Smooth muscle cell (in vitro differentiated cells): ENCODE measurements at regions not wholly inside any gene's neighbourhood (a gene's known extent, or its start where the extent isn't known, plus 50 kb on each side); places are given as distances from the start of the nearest gene placed in this dataset.

Source experiments
- DNase-seq: peaks from one replicate; lab custom pipeline; 2025; ENCODE audit not compliant: unreplicated experiment; lab: John Stamatoyannopoulos, UW
- H2AFZ ChIP-seq: fragments of 200-600 bp; sonication (generic); 2 replicates; pipeline ENCODE4 v1.6.0; 2016; ENCODE audit warnings: antibody characterized with exemption, low read depth, mild to moderate bottlenecking
- H3F3A ChIP-seq: fragments of 200-600 bp; sonication (generic); 2 replicates; pipeline ENCODE4 v1.6.0; 2017; ENCODE audit warnings: antibody characterized with exemption, low read depth
- H3K27ac ChIP-seq: fragments of 200-600 bp; sonication (generic); 2 replicates; pipeline ENCODE4 v1.5.1; 2016; ENCODE audit warnings: low read depth, mild to moderate bottlenecking
- H3K27me3 ChIP-seq: fragments of 200-600 bp; sonication (generic); 2 replicates; pipeline ENCODE4 v1.6.1; 2016; ENCODE audit warnings: low read depth, mild to moderate bottlenecking
- H3K36me3 ChIP-seq: fragments of 200-600 bp; sonication (generic); 2 replicates; pipeline ENCODE4 v1.5.1; 2016; ENCODE audit warnings: low read depth
- H3K4me1 ChIP-seq: fragments of 200-600 bp; sonication (generic); 2 replicates; pipeline ENCODE4 v1.5.1; 2016; ENCODE audit warnings: low read depth
- H3K4me2 ChIP-seq: fragments of 200-600 bp; sonication (generic); 2 replicates; pipeline ENCODE4 v1.6.0; 2016; ENCODE audit warnings: mild to moderate bottlenecking
- H3K4me3 ChIP-seq: fragments of 200-600 bp; sonication (generic); 2 replicates; pipeline ENCODE4 v1.5.1; 2016; ENCODE audit warnings: mild to moderate bottlenecking
- H3K79me2 ChIP-seq: fragments of 200-600 bp; sonication (generic); 2 replicates; pipeline ENCODE4 v1.6.0; 2016; ENCODE audit warnings: low read depth, mild to moderate bottlenecking
- H3K9ac ChIP-seq: fragments of 200-600 bp; sonication (generic); 2 replicates; pipeline ENCODE4 v1.6.0; 2016; ENCODE audit warnings: low read depth
- H3K9me3 ChIP-seq: fragments of 200-600 bp; sonication (generic); replicated peaks from 2 replicates; pipeline ENCODE4 v1.5.1; 2016; ENCODE audit warnings: low read depth
- H4K20me1 ChIP-seq: fragments of 200-600 bp; sonication (generic); 2 replicates; pipeline ENCODE4 v1.6.0; 2016; ENCODE audit warnings: low read depth
- CTCF ChIP-seq: fragments of 200-600 bp; sonication (generic); IDR thresholded peaks from 2 replicates; pipeline ENCODE4 v1.5.1; 2017; ENCODE audit warnings: borderline replicate concordance, mild to moderate bottlenecking, antibody characterized with exemption; ENCODE audit not compliant: insufficient read depth, poor library complexity, severe bottlenecking
- WGBS: methylation state at CpG from one replicate; pipeline ENCODE4 v1.1.7; 2016; ENCODE audit warnings: low lambda C conversion rate; 5-methylcytosine and 5-hydroxymethylcytosine counted together

DNA sequence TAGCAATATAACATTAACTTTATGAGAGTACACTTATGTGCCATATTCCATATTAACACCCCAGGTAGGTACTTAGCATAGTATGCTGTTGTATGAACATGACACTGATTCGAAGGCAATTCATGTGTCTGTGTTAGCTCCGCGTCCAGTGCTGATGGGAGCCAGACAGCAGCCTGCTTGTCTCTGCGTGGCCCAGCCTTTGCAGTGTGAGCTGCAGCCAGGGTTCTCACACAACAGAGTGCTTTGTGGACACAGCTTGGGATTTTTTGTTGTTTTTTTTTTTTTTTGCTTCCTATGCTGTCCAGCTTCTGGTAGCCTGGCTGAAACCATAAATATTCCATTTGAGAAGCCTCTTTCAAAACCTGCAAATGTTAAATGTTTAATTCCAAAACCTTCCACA, 350.9 kb downstream of the SMOC2 start:
- no peaks in the 10 kb centered on the region for H3K79me2 ChIP-seq
- no peak for DNase-seq
- no peaks in the 10 kb centered on the region for H3K36me3 ChIP-seq
- H4K20me1 ChIP-seq, result no peaks in the 10 kb centered on the region
- WGBS, result 62% methylated on average over 4 of the region's 4 CpGs
- no peaks in the 10 kb centered on the region for H3F3A ChIP-seq
- H3K4me1 ChIP-seq, result no peaks in the 10 kb centered on the region
- H3K9me3 ChIP-seq, result no peaks in the 10 kb centered on the region
- H3K4me2 ChIP-seq, result no peak overlapping the region
- H3K4me3 ChIP-seq, result no peak overlapping the region
- no peak overlapping the region for H2AFZ ChIP-seq
- H3K9ac ChIP-seq, result no peak overlapping the region
- H3K27ac ChIP-seq, result no peak overlapping the region
- no peaks in the 10 kb centered on the region for H3K27me3 ChIP-seq
- no peak for TF ChIP-seq CTCF

GRCh38 chr6:168789699-168790098, 348.7 kb downstream of the SMOC2 start:
- no peak for TF ChIP-seq CTCF
- Histone ChIP-seq H3K36me3 (no peaks in the 10 kb centered on the region), H3K79me2 (no peaks in the 10 kb centered on the region), H3K4me3 (no peak overlapping the region), H2AFZ (no peak overlapping the region), H3K9me3 (no peaks in the 10 kb centered on the region), H3K9ac (no peak overlapping the region), H3K27ac (no peak overlapping the region), H3K4me1 (no peaks in the 10 kb centered on the region), H3K4me2 (no peak overlapping the region), H3K27me3 (no peaks in the 10 kb centered on the region), H4K20me1 (no peaks in the 10 kb centered on the region), H3F3A (no peaks in the 10 kb centered on the region)
- DNase-seq, result no peak
- WGBS, result 89% methylated on average over 10 of the region's 10 CpGs

GRCh38 chr6:168785720-168786511, 344.9 kb downstream of the SMOC2 start:
- Histone ChIP-seq H4K20me1 (no peaks in the 10 kb centered on the region), H3K4me2 (no peak overlapping the region), H3K27ac (no peak overlapping the region), H3F3A (no peaks in the 10 kb centered on the region), H3K4me3 (no peak overlapping the region), H3K79me2 (no peaks in the 10 kb centered on the region), H3K36me3 (no peaks in the 10 kb centered on the region), H3K9me3 (no peaks in the 10 kb centered on the region), H2AFZ (no peak overlapping the region), H3K9ac (no peak overlapping the region), H3K4me1 (no peaks in the 10 kb centered on the region), H3K27me3 (no peaks in the 10 kb centered on the region)
- WGBS, result 68% methylated on average over 10 of the region's 10 CpGs
- TF ChIP-seq CTCF, result no peak
- DNase-seq, result no peak

GRCh38 chr6:168784426-168784825, 343.4 kb downstream of the SMOC2 start:
- Histone ChIP-seq H3F3A (no peaks in the 10 kb centered on the region), H3K9me3 (no peaks in the 10 kb centered on the region), H3K4me3 (no peak overlapping the region), H3K79me2 (no peaks in the 10 kb centered on the region), H3K4me1 (no peaks in the 10 kb centered on the region), H3K36me3 (no peaks in the 10 kb centered on the region), H3K27me3 (no peaks in the 10 kb centered on the region), H3K27ac (no peak overlapping the region), H2AFZ (no peak overlapping the region), H3K9ac (no peak overlapping the region), H3K4me2 (no peak overlapping the region), H4K20me1 (no peaks in the 10 kb centered on the region)
- no peak for DNase-seq
- TF ChIP-seq CTCF, result no peak
- 83% methylated on average over 14 of the region's 14 CpGs for WGBS
